Right atrium auricular region (tissue), 2 donors: ENCODE measurements at regions not wholly inside any gene's neighbourhood (a gene's known extent, or its start where the extent isn't known, plus 50 kb on each side); places are given as distances from the start of the nearest gene placed in this dataset.

Source experiments
- DNase-seq: peaks from one replicate; pipeline ENCODE4 v3.0.0-alpha.2; 2019; ENCODE audit warnings: low spot score
- H3K27ac ChIP-seq, 2 donors: fragments of 200-600 bp; sonication (generic); 1 replicate in 1 of 2; 2 replicates in 1 of 2; pipeline ENCODE4 v1.5.1; 2016 to 2019
- H3K27me3 ChIP-seq, 2 donors: fragments of 200-600 bp; sonication (generic); one replicate each; pipeline versions ENCODE4 v1.5.1 to v1.6.0; 2017 to 2019
- H3K36me3 ChIP-seq: fragments of 200-600 bp; sonication (generic); one replicate; pipeline ENCODE4 v1.5.1; 2016
- H3K4me1 ChIP-seq, 2 donors: fragments of 200-600 bp; sonication (generic); one replicate each; pipeline versions ENCODE4 v1.5.1 to v1.6.0; 2017 to 2019
- H3K4me3 ChIP-seq, 2 donors: fragments of 200-600 bp; sonication (generic); 1 replicate in 1 of 2; 2 replicates in 1 of 2; pipeline ENCODE4 v1.5.1; 2017 to 2019; ENCODE audit warnings: mild to moderate bottlenecking in 1 of 2, moderate library complexity in 1 of 2
- H3K9me3 ChIP-seq, 2 donors: fragments of 200-600 bp; sonication (generic); one replicate each; pipeline ENCODE4 v1.5.1; 2019
- CTCF ChIP-seq, 2 donors: fragments of 200-600 bp; sonication (generic); IDR thresholded peaks; one replicate each; pipeline ENCODE4 v1.5.1; 2019; ENCODE audit warnings: antibody characterized with exemption in 2 of 2

GRCh38 chr15:61571026-61571425 lies 341.9 kb upstream of the RORA start:
- H3K36me3 ChIP-seq, result no peaks in the 10 kb centered on the region
- TF ChIP-seq CTCF (IDR thresholded peaks at IDR 0.05), result no peak
- H3K27me3 ChIP-seq, result no peaks in the 10 kb centered on the region
- no peak for DNase-seq
- no peak overlapping the region for H3K27ac ChIP-seq
- no peak overlapping the region for H3K4me3 ChIP-seq
- H3K4me1 ChIP-seq, result no peaks in the 10 kb centered on the region
- no peaks in the 10 kb centered on the region for H3K9me3 ChIP-seq

- no peak for DNase-seq
- Histone ChIP-seq H3K27me3 (no peaks in the 10 kb centered on the region), H3K9me3 (no peaks in the 10 kb centered on the region), H3K4me1 (no peaks in the 10 kb centered on the region), H3K27ac (no peak overlapping the region), H3K4me3 (no peak overlapping the region), H3K36me3 (no peaks in the 10 kb centered on the region)
- TF ChIP-seq CTCF (IDR thresholded peaks at IDR 0.05), result no peak
Observed at GRCh38 chr15:61564785-61565184, 335.7 kb upstream of the RORA start.

- Histone ChIP-seq H3K27ac (peak overlapping the region; percentile 35 to 56), H3K36me3 (no peaks in the 10 kb centered on the region), H3K4me1 (no peaks in the 10 kb centered on the region), H3K9me3 (no peaks in the 10 kb centered on the region), H3K27me3 (no peaks in the 10 kb centered on the region), H3K4me3 (no peak overlapping the region)
- TF ChIP-seq CTCF (IDR thresholded peaks at IDR 0.05), result no peak
- no peak for DNase-seq
Observed at GRCh38 chr15:61558172-61559136, 329.4 kb upstream of the RORA start.

GRCh38 chr15:61556037-61556648 lies 327.0 kb upstream of the RORA start:
- H3K9me3 ChIP-seq, result no peaks in the 10 kb centered on the region
- no peaks in the 10 kb centered on the region for H3K36me3 ChIP-seq
- no peak overlapping the region for H3K4me3 ChIP-seq
- H3K4me1 ChIP-seq, result no peaks in the 10 kb centered on the region
- no peak for TF ChIP-seq CTCF (IDR thresholded peaks at IDR 0.05)
- no peak overlapping the region for H3K27ac ChIP-seq
- no peaks in the 10 kb centered on the region for H3K27me3 ChIP-seq
- no peak for DNase-seq

GRCh38 chr15:61549727-61550126 lies 320.6 kb upstream of the RORA start:
- TF ChIP-seq CTCF (IDR thresholded peaks at IDR 0.05), result no peak
- Histone ChIP-seq H3K9me3 (no peaks in the 10 kb centered on the region), H3K27ac (no peak overlapping the region), H3K4me1 (no peaks in the 10 kb centered on the region), H3K4me3 (no peak overlapping the region), H3K27me3 (no peaks in the 10 kb centered on the region), H3K36me3 (no peaks in the 10 kb centered on the region)
- no peak for DNase-seq
